H1 (cell line): ENCODE measurements at regions not wholly inside any gene's neighbourhood (a gene's known extent, or its start where the extent isn't known, plus 50 kb on each side); places are given as distances from the start of the nearest gene placed in this dataset.

Experiments used
- ATF3 ChIP-seq: IDR thresholded peaks from 2 replicates; pipeline ENCODE4 v1.6.1; 2011; ENCODE audit warnings: low read depth, mild to moderate bottlenecking, low read length; ENCODE audit not compliant: insufficient read depth
- CREB1 ChIP-seq: IDR thresholded peaks from 2 replicates; pipeline ENCODE4 v1.6.1; 2012; ENCODE audit warnings: inconsistent platforms
- KDM4A ChIP-seq: IDR thresholded peaks from one replicate; pipeline ENCODE4 v1.7.1; 2012; ENCODE audit warnings: low read depth, mild to moderate bottlenecking, moderate library complexity, low read length, inconsistent platforms; ENCODE audit not compliant: severe bottlenecking
- PHF8 ChIP-seq: fragments of 200-600 bp; sonication (generic); conservative IDR thresholded peaks from 2 replicates; pipeline ENCODE4 v1.7.1; 2012; ENCODE audit warnings: low read depth, mild to moderate bottlenecking, inconsistent platforms, low read length, moderate library complexity

- TF ChIP-seq ATF3 (no peak), PHF8 (no peak), KDM4A (no peak), CREB1 (no peak)
These were observed 396.1 kb downstream of the VGLL3 start (continued) for GRCh38 chr3:86594838-86595237.
